Activated CD8-positive, alpha-beta memory T cell treated with anti-CD3 and anti-CD28 coated beads, Interleukin-2, amount 50 U/mL, for 48 hours (primary cell): ENCODE measurements at regions not wholly inside any gene's neighbourhood (a gene's known extent, or its start where the extent isn't known, plus 50 kb on each side); places are given as distances from the start of the nearest gene placed in this dataset.
"Not testable (repeated sequence)": the region's sequence is repeated elsewhere in the genome, so short reads cannot be mapped to it uniquely, and the experiment has no call there.

Experiments
- DNase-seq: peaks from one replicate; pipeline ENCODE4 v3.0.0-alpha.2; 2020

- not testable (repeated sequence) for DNase-seq
Observed at GRCh38 chr1:149635290-149635899, 51.7 kb downstream of the PPIAL4C start.

DNA sequence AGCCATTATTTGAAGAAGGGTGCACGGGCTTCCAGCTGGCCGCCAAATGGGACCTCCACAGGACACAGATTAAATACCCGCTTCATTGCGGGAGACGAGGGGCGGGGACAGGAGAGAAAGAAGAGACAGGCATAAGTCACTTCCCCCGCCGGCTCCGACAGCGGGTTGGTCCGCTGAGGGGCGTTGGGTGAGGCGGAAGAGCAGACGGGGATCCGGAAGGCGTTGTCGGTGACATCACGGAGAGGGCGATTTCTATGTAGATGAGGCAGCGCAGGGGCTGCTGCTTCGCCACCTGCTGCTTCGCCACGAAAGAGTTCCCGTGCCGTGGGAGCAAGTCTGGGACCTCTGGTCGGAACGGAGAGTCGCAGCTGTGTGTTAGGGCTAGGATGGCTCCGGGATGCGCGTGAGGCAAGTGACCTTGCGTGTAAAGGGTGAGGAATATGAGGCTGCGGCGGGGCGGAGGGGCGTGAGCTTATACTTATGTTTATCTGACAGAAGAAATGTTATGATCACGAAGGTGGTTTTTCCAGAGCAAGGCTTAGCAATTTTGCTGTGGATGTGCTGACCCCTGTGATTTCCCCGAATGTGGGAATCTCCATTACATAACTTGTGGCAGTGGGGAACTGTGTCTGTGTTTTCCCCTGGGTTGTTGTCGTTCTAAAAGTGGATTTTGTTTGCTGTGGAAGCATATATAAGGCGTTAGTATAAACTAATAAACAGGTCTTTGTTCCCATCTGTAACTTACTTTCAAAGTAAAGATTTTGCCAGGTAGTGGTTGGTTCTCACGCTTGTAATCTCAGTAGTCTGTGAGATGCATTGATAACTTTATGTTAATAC is 52.9 kb downstream of the PPIAL4C start:
- DNase-seq, result peak; percentile 94

DNA sequence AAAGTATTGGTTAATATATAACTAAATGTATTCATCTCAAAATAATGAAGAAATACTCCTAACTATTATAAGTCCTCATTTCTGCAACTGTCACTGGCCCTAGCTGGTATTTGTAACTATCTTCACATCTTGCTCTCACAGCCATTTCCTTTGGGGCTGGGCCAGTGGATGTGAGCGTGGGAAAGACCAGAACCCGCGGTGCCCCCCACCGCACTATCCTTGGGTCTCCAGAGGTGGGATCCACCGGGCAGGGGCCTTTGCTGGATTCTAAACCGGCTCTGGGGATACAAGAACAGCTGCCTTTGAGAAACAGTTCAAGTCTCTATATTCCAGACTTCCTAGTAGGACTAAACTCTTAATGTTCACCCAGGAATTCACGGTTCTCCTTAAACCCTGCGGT is 54.8 kb downstream of the PPIAL4C start:
- DNase-seq, result not testable (repeated sequence)

- DNase-seq, result not testable (repeated sequence)
Observed at GRCh38 chr1:149638901-149639658, 55.4 kb downstream of the PPIAL4C start.

- not testable (repeated sequence) for DNase-seq
Observed at GRCh38 chr1:149641179-149641578, 57.5 kb downstream of the PPIAL4C start.

DNA sequence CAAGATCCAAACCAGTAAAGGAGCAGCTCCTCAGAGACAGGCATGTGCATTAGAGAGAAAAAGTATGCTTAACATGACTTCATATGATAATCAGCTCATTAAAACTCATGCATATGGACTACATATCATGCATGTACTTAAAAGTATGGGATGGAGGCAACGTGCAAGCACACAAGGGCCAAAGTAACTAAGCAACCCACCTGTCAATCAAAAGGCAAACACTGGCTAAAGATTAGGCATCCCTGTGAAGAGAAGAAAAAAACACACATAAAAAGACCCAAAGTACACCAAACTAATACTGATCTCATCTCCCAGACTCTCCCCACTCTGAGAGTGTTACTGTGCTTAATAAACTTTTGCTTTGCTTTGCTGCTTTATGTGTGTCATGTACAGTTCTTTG is 61.2 kb downstream of the PPIAL4C start:
- DNase-seq, result not testable (repeated sequence)

DNA sequence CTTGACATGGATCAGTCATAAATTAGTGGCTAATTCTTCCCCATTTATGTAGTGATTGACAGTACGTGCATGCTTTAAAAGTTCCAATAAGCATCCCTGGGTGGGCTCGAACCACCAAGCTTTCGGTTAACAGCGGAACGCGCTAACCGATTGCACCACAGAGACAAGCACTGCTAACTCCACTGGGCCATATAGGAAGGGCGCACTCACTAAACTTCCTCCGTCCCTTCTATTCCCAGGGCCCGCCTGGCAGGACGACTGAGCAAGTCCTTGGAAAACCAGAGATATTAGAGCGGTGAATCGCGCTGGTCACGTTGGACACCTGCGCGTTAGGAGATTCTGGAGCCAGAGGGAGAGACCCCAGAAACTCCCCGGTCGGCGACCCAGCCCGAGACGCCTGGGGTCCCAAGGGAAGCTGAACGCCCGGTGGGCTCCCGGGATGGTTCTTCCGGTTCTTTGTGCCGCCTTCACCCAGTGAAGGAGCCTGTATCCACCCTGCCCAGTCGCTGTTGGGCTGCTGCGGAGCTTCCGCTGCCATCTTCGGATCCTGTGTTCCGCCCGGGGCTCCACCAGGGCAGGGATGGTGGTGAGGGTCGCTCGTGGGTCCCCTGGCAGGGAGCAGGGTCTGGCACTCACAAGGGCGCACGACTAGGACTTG is 62.8 kb downstream of the PPIAL4C start:
- DNase-seq, result peak; percentile 68

DNA sequence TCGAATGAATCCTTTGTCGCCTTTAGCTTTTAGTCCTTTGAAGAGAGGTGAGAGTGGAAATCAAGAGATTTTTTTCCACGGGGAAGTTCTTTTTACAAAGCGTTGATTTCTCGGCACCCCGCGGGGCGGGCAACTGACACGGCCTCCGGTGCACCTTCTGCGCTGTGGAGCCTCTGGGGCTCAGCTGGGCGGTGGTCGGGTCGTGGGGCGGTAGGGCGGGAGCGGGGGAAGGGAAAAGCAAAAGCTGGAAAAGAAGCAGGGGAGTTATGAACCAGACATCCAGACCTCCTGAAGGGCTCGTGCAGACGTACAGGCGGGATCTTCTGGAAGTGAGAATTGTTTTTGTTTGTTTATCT is 63.3 kb downstream of the PPIAL4C start:
- DNase-seq, result peak; percentile 59

- DNase-seq, result not testable (repeated sequence)
Observed at GRCh38 chr1:149657750-149658149, 74.1 kb downstream of the PPIAL4C start.

GRCh38 chr1:149658175-149658574 is 74.5 kb downstream of the PPIAL4C start:
- DNase-seq, result not testable (repeated sequence)

- DNase-seq, result not testable (repeated sequence)
Observed at GRCh38 chr1:149664624-149665023, 81.0 kb downstream of the PPIAL4C start.

- DNase-seq, result not testable (repeated sequence)
Observed at GRCh38 chr1:149665033-149665432, 81.4 kb downstream of the PPIAL4C start.

GRCh38 chr1:149665528-149665927 is 81.9 kb downstream of the PPIAL4C start:
- DNase-seq, result not testable (repeated sequence)

- not testable (repeated sequence) for DNase-seq
Observed at GRCh38 chr1:149673231-149673909, 89.7 kb downstream of the PPIAL4C start.

DNA sequence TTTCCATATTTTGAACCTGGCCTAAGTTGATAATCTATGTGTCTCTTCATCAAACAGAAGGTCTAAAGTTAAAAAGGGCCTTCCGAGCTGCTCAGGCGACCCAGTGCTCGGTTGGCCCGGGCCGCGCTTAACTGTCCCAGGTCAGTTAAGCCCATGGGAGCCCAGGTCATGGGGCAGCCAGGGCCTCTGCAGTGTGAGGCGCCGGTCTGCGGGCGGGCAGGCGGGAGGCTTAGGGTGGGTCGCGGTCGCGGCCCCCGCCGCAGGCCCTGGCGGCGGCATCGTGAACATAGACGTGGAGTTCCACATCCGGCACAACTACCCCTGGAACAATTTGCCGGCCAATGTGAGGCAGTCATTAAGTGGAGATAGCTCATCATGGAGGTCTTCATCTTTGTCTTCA is 91.3 kb downstream of the PPIAL4C start:
- DNase-seq, result not testable (repeated sequence)

DNA sequence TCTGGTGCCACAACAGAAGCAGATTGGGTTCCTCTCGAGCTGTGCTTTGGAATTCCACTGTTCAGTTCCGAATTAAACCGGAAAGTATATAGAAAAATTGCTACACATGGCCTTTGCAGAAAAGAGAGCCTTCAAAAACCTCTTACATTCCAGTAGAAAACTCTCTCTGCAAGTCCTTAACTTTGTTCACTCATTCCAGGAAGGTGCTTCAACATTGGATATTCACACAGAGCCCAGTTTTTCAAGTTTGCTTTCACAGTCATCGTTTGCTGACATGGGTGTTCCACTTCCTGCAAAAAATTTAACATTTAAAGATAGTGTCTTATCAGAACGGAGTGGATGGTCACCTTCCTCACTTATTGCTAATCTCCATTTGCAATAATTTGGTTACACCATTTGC is 93.7 kb downstream of the PPIAL4C start:
- DNase-seq, result not testable (repeated sequence)

- DNase-seq, result not testable (repeated sequence)
Observed at GRCh38 chr1:149686593-149687238, 95.8 kb upstream of the FCGR1A start.

GRCh38 chr1:149691399-149691798 is 91.1 kb upstream of the FCGR1A start:
- not testable (repeated sequence) for DNase-seq

DNA sequence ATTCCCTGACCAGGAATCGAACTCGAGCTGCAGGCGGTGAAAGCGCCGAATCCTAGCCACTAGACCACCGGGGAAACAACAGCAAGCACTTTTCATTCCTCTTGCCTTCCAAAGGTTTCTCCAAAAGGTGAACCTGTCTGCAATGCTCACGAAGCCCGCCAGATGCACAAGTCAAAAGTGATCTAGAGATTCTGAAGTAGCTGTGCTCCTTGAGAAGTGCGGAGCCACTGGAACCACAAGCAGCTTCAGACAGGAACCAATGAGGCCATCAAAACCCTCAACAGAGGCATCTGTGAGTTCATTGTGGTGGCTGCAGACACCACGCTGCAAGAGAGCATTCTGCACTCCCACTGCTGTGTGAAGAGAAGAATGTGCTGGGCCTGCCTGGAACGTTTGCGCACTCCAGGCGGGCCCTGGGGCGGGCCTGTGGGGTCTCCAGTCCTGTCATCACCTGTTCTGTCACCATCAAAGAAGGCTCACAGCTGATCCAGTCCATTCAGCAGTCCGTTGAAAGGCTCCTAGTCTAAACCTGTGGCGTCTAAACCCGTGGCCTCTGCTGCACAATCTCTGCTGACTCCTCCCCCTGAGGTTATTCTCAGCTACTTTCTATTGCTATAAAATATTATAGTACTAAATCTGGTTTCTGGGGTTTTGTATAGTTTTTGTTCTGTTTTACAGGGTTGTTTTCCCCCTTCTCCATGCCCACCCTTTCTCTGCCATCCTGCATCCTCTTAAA is 89.5 kb upstream of the FCGR1A start:
- peak; percentile 52 for DNase-seq

GRCh38 chr1:149695066-149695465 is 87.4 kb upstream of the FCGR1A start:
- not testable (repeated sequence) for DNase-seq

DNA sequence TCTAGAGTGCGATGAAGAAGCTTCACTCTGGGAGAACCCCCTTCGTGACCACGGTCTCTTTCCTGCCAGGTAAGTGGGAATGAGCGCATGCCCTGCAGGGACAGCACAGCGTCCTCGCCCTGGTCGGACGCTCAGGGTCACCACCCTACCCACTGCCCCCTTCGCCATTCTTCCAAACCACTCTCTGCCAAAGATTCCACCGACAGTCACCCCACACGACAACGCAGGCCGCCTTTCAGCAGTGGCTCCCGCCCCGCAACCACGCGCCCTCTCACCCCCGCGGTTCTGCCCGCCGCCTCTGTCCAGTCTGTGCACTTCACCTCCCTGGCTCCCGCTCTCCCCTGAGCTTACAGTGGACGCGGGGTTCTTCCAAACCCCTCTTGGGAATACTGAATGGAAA is 82.3 kb upstream of the FCGR1A start:
- peak; percentile 49 for DNase-seq
